PC-3 (cell line): ENCODE measurements at regions not wholly inside any gene's neighbourhood (a gene's known extent, or its start where the extent isn't known, plus 50 kb on each side); places are given as distances from the start of the nearest gene placed in this dataset.

Experiments used
- CTCF ChIP-seq: fragments of 300-600 bp; sonication (generic); conservative IDR thresholded peaks from 2 replicates; pipeline ENCODE4 v1.5.1; 2017; ENCODE audit warnings: antibody characterized with exemption, low read depth, mild to moderate bottlenecking, low read length
- EZH2 ChIP-seq: fragments of 300-600 bp; sonication (generic); IDR thresholded peaks from one replicate; pipeline ENCODE4 v1.6.1; 2017; ENCODE audit warnings: antibody characterized with exemption, mild to moderate bottlenecking, low read length; ENCODE audit not compliant: unreplicated experiment
- EZH2phosphoT487 ChIP-seq: fragments of 300-600 bp; sonication (generic); IDR thresholded peaks from 2 replicates; pipeline ENCODE4 v1.6.1; 2018; ENCODE audit warnings: mild to moderate bottlenecking, antibody characterized with exemption, low read length, borderline replicate concordance

GRCh38 chr15:69827751-69828150 is 270.0 kb downstream of the TLE3 start:
- no peak for TF ChIP-seq EZH2
- no peak for TF ChIP-seq CTCF
- TF ChIP-seq EZH2phosphoT487: no peak
